AG09309 (cell line): ENCODE measurements at regions not wholly inside any gene's neighbourhood (a gene's known extent, or its start where the extent isn't known, plus 50 kb on each side); places are given as distances from the start of the nearest gene placed in this dataset.

Source experiments
- DNase-seq: peaks from one replicate; pipeline ENCODE4 v3.0.0-alpha.2; 2010; ENCODE audit warnings: low read depth
- H3K4me3 ChIP-seq: 2 replicates; pipeline ENCODE4 v1.5.1; 2011; ENCODE audit warnings: mild to moderate bottlenecking, low read depth, low read length, moderate library complexity; ENCODE audit not compliant: control insufficient read depth
- TF ChIP-seq, protein P1 (sequence below): IDR thresholded peaks from 2 replicates; pipeline ENCODE4 v1.5.1; 2011; ENCODE audit warnings: mild to moderate bottlenecking, low read depth, low read length, inconsistent platforms; ENCODE audit not compliant: insufficient read depth, control insufficient read depth; ENCODE audit errors: missing control alignments

- no peak overlapping the region for H3K4me3 ChIP-seq
- TF ChIP-seq, protein P1, sequence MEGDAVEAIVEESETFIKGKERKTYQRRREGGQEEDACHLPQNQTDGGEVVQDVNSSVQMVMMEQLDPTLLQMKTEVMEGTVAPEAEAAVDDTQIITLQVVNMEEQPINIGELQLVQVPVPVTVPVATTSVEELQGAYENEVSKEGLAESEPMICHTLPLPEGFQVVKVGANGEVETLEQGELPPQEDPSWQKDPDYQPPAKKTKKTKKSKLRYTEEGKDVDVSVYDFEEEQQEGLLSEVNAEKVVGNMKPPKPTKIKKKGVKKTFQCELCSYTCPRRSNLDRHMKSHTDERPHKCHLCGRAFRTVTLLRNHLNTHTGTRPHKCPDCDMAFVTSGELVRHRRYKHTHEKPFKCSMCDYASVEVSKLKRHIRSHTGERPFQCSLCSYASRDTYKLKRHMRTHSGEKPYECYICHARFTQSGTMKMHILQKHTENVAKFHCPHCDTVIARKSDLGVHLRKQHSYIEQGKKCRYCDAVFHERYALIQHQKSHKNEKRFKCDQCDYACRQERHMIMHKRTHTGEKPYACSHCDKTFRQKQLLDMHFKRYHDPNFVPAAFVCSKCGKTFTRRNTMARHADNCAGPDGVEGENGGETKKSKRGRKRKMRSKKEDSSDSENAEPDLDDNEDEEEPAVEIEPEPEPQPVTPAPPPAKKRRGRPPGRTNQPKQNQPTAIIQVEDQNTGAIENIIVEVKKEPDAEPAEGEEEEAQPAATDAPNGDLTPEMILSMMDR = no peak
- no peak for DNase-seq
Measured at GRCh38 chr1:162918151-162918754, 57.3 kb upstream of the CCDC190 start.

DNA sequence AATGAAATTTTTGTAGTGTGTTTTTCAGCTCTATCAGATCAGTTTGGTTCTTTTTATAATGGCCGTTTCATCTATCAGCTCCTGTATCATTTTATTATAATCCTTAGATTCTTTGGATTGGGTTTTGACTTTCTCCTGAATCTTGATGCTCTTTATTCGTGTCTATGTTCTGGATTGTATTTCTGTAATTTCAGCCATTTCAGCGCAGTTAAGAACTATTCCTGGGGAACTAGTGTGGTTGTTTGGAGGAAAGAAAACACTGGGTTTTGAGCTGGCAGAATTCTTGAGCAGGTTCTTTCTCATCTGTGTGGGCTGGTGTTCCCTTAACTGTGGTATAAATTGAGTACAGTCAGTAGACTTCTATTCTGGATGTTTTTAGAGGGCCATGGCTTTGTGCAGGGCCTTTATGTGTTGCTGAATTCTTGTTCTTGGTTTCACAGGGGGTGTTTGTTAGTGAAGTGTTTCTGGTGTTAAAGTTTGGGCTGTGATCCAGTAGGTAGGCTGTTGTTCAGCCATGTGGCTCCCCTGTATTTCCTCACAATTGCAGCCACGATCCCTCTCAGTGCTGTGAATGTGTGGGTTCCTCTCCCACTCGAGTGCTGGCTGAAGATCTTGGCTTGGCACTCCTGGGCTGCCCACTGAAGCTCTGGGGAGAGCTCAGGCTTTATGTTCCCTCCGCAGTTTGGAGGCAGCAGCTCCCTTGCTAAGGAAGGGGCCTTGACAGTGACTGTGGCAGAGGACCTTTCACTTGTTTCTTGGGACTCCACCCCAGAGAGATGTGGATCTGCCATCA lies 56.0 kb upstream of the CCDC190 start:
- no peak overlapping the region for H3K4me3 ChIP-seq
- no peak for DNase-seq
- TF ChIP-seq, protein P1 = no peak

DNA sequence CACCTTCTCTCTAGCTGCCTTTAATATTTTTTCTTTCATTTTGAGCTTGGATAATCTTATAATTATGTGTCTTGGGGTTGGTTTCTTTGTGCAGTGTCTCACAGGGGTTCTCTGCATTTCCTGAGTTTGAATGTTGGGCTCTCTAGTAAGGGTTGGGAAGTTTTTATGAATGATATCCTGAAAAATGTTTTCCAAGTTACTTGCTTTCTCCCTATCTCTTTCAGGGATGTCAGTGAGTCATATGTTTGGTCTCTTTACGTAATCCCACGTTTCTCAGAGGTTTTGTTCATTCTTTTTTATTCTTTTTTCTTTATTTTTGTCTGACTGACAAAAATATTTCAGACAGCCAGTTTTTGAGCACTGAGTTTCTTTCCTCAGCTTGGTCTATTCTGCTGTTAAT lies 55.4 kb upstream of the CCDC190 start:
- DNase-seq = peak; percentile 41
- TF ChIP-seq, protein P1 = no peak
- H3K4me3 ChIP-seq = no peak overlapping the region

DNA sequence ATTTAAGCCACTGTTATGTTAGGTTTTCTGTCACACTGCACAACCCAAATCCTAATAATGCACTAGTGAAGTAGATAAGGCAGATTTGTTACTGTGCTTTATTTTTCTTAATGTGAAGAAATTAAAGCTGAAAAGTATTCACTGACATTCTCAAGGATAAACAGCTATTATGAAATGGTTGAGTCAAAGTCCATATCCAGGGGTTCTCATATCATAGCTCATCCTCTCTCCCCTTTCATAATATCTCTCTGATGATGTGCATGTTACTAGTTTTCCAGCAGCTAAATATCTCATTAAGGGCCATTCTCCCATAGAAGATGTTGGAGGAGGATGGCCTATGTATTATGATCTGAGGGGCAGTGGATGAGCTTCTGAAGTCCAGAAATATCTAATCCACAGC lies 53.6 kb upstream of the CCDC190 start:
- no peak overlapping the region for H3K4me3 ChIP-seq
- TF ChIP-seq, protein P1 = no peak
- no peak for DNase-seq

GRCh38 chr1:162913345-162913744 lies 52.4 kb upstream of the CCDC190 start:
- DNase-seq = no peak
- H3K4me3 ChIP-seq = no peak overlapping the region
- TF ChIP-seq, protein P1 = no peak

GRCh38 chr1:162912061-162912667 lies 51.2 kb upstream of the CCDC190 start:
- no peak overlapping the region for H3K4me3 ChIP-seq
- TF ChIP-seq, protein P1 = no peak
- no peak for DNase-seq
